Neural progenitor cell (in vitro differentiated cells): ENCODE measurements at regions not wholly inside any gene's neighbourhood (a gene's known extent, or its start where the extent isn't known, plus 50 kb on each side); places are given as distances from the start of the nearest gene placed in this dataset.

Experiments
- EZH2 ChIP-seq: fragments of 200-600 bp; sonication (generic); IDR thresholded peaks from 2 replicates; pipeline ENCODE4 v1.6.1; 2017; ENCODE audit warnings: antibody characterized with exemption, mild to moderate bottlenecking, moderate library complexity
- EZH2phosphoT487 ChIP-seq: fragments of 200-600 bp; sonication (generic); IDR thresholded peaks from 2 replicates; pipeline ENCODE4 v1.6.1; 2017; ENCODE audit warnings: antibody characterized with exemption
- TF ChIP-seq, protein P1 (sequence below): fragments of 200-600 bp; sonication (generic); IDR thresholded peaks from 2 replicates; pipeline ENCODE4 v1.5.1; 2017; ENCODE audit warnings: antibody characterized with exemption, mild to moderate bottlenecking

GRCh38 chr3:176839466-176839865 lies 357.8 kb downstream of the TBL1XR1 start:
- TF ChIP-seq, protein P1, sequence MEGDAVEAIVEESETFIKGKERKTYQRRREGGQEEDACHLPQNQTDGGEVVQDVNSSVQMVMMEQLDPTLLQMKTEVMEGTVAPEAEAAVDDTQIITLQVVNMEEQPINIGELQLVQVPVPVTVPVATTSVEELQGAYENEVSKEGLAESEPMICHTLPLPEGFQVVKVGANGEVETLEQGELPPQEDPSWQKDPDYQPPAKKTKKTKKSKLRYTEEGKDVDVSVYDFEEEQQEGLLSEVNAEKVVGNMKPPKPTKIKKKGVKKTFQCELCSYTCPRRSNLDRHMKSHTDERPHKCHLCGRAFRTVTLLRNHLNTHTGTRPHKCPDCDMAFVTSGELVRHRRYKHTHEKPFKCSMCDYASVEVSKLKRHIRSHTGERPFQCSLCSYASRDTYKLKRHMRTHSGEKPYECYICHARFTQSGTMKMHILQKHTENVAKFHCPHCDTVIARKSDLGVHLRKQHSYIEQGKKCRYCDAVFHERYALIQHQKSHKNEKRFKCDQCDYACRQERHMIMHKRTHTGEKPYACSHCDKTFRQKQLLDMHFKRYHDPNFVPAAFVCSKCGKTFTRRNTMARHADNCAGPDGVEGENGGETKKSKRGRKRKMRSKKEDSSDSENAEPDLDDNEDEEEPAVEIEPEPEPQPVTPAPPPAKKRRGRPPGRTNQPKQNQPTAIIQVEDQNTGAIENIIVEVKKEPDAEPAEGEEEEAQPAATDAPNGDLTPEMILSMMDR: no peak
- TF ChIP-seq EZH2phosphoT487: no peak
- TF ChIP-seq EZH2: no peak
